HG02759 (cell line): ENCODE measurements at regions not wholly inside any gene's neighbourhood (a gene's known extent, or its start where the extent isn't known, plus 50 kb on each side); places are given as distances from the start of the nearest gene placed in this dataset.

ENCODE experiments used
- ATAC-seq: cut with Tn5 transposase; IDR thresholded peaks from one replicate; pipeline ENCODE4 v1.9.1; 2021; ENCODE audit warnings: mild to moderate bottlenecking, moderate library complexity; ENCODE audit not compliant: unreplicated experiment

DNA sequence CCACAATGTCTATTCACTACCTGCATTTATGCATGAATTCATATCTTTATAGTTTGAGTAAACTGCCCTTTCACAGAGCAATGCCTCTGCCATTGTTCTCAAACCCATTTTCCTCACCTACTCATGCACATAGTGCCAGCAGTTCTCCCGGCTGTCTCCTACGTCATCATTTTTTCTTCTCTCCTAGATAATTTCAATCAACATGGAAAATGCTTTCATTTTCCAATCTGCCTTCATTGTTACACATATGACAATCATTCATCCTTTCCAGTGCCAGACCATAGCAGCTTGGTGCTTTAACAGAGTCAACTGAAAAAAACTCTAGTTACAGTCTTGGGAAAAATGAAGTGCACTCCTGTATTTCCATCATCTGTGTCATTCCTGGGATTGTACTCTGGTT is 514.8 kb upstream of the CTNND2 start:
- no peak for ATAC-seq

DNA sequence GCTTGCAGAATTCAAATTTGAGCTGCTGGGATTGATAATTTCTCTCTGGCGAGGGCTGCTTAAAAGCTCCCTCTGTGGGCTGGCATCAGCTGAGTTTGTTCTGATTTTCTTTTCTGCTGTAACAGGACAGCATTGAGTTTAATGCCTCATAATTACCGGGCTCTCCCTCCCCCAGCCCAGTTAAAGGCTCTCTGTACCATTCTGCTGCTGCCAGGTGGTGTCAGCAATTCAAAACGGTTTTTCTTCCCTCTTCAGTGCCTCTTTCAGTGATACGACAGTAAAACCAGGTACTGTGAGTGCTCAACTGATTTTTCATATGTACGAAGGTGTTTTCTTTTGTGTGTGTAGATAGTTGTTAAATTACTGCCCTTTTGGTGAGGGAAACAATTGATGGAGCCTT is 509.3 kb upstream of the CTNND2 start:
- no peak for ATAC-seq

DNA sequence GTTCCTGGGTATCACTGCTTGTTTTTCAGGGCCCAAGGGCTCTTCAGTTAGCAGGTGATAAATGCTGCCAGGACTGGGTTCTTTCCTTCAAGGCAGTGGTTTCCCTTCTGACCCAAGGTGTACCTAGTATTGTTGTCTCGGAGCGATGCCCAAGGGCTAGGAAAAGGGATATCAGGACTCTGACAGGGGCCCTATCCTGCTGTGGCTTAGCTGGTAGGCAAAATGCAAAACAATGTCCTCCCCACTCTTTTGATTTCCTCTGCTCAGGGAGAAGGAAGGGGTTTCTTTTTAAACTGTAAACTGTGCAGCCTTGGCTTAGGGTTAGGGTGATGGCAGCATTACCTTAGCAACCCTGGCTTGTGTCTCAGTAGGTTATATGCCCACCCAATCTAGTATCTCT is 508.8 kb upstream of the CTNND2 start:
- ATAC-seq, result no peak

DNA sequence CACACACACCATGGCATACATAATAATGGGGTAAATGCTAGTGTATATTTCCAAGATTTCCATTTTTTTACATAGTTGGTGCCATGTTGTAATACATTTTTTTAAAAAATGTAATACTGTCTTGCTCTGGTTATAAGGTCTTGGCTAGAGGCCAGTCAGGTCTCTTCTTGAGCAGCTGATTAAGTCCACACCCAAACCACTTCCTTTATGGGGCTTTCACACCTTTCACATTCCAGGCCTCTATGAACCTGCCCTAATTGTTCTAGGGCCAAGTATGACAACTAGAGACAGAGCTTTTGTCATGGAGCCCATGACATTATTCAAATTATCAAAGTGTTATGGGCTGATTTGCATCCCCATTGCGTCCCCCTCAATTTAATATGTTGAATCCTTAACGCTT is 495.6 kb upstream of the CTNND2 start:
- ATAC-seq, result no peak

DNA sequence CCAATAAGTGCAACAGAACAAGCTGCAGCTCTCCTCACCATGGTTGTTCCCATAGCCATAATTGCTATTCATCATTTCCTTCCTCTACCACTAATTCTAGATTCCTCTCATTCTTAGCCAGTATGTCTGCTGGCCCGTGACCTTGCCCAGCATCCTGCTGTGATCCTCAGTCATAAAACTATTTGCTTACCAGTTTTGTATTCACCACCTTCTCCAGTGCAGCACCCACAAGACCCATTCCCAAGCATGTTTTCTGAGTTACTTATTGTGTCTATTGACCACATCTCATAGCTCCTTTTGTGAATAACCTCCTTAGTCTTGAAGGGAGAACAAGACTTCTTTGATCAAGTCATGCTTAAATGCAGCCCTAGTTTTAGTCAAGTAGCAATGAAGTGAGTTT is 488.0 kb upstream of the CTNND2 start:
- ATAC-seq, result no peak

DNA sequence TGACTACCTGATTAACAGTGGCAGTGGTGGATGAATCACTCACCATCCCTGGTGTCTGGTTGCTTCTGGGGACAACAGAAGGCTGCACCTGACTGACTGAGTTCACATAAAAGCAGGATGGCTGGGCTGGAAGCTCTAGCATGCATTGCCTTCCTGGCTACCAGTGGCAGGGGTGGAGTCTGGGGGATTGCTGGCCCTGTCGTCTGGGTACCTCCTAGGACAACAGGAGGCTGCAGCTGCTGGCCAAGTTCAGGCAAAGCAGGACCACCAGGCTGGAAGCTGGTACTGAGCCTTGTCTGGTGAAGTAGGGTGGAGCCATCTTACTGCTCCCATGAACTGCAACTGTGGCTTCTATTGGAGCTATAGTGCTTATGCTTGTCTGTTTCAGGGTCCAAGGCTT is 480.8 kb upstream of the CTNND2 start:
- ATAC-seq, result no peak

DNA sequence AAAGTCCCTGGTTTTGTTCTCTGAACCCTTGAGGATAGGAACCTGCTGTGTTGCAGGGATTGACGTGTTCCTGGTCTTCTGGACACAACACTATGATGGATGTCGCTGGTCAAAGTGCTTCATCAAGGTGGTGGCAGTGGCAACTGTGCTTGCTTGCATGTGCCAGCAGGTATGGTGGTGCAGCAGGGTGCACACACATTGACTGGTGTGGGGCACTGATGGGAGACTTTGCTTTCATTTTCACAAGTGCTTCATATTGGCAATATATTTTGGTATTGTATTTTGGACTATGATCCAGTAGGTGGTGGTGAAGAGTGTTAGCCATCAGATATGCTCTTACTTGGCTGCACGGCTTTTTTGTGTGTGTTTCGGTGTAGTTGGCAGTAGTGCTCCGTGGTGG is 479.8 kb upstream of the CTNND2 start:
- no peak for ATAC-seq

DNA sequence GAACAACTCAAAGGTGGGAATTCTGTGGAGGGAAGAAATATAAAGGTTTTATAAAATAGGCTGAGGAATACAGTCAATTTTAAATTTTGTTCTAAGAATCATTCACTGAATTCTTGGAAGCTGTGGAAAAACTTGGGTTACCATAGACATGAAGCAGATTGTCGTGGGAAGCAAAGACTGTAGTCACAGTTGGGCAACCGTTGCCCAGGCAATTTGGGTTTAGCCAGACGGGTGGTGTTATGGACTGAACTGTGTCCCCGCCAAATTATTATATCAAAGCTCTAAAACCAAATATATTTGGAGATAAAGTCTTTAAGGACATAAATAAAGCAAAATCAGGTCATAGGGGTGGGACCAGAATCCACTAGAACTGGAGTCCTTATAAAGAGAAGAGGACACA is 463.7 kb upstream of the CTNND2 start:
- no peak for ATAC-seq

DNA sequence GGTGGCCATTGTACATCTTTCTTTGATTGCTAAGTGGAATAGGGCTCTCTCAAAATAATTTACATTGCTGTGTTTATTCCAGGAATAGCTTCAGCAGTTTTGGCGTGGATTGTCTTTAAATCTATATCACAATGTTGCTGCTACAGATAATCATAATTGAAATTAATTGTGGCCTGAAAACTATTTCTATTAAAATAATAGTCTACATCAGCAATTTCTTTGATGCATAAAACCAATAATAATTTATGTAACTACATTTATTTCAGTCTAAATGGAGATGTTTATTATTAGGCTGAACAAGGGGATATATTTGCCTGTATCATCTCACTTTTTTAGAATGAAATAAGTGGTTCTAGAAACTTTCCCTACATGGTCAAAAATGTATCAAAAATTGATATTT is 456.0 kb upstream of the CTNND2 start:
- ATAC-seq, result no peak

DNA sequence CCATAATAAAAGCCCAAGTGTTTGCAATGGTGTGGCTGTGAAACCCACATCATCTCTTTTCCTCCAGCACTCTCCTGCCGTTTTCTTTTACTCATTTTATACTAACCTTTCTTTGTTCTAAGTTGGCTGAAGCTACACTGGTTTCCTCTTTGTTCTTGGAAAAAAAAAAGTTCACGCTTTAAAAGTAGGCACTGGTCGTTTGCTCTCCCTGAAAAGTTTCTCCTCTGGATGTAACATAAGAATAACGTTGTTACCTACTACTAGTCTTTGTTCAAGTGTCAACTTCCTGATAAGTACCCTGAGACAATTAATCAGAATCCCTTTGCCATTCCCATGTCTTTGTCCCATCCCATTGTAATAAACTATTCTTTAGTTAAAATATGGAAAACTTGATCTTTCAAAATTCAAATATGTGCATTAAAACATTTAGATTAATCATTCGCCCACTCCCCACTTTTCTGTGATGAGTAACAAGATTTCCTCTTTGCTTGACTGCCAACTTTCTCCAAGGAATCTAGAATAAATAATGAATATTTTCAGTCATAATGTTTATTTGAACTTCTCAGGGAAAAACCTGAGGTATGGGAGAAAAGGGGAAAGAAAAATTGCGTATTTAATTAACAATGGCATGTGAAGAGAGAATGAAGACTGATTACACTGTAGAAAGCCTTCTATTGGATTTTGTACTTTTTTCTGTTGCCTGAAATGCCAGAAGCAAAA is 454.3 kb upstream of the CTNND2 start:
- ATAC-seq, result no peak

DNA sequence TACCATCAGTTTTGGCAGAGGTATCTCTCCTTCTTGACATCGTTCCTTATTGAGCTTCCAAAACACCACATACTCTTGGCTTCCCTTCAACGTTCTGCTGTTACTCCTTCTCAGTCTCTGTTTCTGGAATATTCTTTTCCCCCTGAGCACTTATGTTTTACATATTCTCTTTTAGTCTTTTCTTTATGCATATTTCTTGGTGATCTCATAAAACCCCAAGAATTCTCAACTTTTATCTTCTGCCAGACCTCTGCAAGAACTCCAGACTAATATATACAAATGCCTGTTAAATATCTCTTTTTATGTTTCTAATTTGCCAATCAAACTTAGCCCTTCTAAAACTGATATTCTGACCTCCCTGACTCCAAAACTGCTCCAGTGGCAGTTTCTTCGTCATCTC is 453.4 kb upstream of the CTNND2 start:
- ATAC-seq, result no peak

DNA sequence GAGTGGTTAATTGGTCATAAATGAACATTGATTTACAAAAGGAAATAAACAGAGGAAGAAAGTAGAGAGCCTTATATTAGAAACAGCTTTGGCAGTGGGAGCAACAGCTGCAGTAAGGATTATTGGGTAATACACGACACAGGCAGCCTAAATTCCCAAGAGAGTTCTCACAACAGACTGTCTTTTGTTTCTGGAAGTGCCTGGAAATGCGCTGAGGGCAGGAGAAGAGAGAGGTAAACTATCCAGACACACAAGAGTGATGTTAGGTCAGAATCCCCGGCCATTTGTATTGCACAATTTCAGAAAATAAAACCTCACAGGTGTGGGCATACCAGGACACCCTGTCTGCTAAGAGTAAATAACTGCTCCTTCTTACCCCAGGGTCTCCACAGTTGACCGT is 450.4 kb upstream of the CTNND2 start:
- ATAC-seq, result no peak

DNA sequence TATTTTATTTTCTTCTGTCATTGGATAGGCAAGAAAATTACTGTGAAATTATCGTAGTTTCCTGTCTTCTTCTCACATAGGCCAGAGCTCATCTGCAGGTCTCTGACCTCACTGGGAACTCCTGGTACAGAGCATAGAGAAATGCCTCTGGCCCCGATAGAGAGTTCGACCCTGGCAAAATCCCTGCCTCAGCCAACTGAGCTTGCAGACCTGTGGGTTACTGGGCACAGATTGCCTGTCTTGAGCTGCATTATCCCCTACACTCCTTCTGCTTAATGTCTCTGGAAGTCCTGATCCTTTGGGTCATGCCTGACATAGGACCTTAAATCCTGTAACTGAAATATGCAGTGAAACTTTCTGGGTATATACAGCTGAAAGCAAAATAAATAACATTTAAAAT is 439.3 kb upstream of the CTNND2 start:
- ATAC-seq, result no peak

DNA sequence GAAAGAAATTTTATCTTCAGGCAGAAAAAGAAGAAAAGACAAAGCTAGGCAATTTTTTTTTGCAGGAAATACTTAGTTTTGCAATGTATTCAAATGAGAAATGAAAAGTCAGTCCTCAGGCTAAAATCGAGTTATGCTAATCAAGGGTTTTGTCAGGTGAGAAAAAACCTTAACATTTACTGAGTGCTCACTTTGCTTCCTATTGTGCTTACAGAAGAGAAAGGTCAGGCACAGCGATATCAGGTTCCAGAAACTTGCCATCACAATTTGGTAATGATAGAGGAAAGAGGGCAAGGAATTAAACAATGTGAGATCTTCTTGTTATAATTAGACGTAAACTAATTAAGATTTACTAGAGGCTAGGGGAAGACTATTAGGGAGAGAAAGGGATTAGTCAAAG is 431.7 kb upstream of the CTNND2 start:
- no peak for ATAC-seq

DNA sequence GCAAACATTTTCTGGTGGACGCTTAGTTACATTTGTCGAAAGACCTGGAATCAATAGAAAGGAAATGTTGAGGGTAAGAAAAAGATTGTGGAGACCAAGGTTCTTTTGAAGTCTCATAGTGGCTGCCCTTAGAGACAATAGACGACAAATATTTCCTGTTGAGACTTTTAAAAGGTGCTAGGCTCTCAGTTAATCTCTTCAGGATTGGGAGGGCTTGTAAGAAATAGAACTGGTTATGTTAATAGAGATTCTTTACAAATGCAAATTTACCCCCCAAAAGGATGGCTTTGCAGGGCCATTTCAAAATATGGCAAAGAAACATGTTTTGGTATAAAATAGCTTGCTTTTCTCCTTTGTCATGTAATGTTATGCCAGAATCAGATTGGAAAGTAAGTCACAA is 428.2 kb upstream of the CTNND2 start:
- ATAC-seq, result no peak

DNA sequence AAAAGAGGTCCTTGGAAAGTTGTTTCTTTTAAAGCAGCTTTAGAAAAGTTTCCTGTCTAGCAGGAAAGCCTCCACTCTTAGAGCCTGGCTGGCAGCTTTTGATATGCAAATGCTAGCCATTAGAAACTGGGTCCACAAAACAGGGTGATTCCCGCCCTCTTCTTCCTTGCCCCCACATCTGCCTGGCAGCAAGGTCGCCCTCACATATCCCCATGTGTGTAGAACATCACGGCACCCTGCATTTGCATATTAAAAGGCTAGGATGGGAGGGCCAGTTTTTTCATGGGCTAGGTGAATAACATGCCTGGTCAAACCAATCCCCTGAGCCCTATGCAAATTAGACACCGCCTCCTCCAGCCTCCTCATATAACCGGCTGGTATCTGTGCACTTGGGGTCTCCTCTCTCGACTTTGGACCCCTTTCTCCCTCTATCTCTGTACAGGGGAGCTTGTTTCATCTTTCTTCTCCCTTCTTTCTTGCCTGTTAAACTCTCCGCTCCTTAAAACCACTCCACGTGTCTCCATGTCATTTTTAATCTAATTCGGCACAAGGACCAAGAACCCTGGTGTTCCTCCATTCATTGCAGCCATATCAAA is 426.8 kb upstream of the CTNND2 start:
- no peak for ATAC-seq

DNA sequence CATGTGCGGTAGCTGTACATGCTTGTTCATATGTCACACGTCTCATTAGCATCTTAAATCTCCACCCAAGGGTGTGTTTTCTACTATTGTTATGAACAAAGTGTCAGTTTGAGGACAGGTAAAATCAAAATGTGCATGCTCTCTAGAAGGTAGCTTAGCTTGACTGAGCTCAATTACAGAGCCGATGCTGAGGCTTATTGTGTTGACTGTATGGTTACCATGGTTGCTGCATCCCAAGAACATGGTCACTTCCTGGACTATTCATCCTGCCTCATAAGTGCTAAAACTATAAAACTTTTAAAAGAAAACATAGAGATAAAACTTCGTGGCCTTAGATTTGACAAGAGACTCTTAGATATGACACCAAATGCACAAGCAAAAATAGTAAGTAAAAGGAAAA is 426.1 kb upstream of the CTNND2 start:
- no peak for ATAC-seq

DNA sequence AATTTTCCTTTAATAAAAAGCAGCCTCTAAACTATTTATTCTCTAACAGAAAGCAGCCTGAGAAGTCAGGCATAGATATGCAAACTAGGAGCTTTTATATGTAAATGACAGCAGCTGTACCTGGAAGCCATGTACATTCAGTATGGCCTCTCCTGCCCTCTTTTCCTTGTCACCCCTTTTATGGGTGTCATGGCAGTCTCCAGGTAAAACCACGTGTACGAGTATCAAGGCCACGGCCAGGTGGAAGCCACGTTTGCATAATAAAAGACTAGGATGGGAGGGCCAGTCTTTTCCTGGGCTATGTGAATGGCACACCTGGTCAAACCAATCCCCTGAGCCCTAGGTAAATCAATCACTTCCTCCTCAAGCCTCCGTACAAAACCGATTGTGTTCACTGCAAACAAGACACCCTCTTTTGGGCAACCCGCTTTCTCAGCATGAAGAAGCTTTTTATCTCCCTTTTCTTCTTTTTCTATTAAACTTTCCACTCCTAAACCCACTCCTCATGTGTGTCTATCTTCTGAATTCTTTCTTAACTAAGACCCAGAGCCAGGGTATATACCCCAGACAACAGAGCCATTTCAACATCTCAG is 419.5 kb upstream of the CTNND2 start:
- ATAC-seq, result no peak

DNA sequence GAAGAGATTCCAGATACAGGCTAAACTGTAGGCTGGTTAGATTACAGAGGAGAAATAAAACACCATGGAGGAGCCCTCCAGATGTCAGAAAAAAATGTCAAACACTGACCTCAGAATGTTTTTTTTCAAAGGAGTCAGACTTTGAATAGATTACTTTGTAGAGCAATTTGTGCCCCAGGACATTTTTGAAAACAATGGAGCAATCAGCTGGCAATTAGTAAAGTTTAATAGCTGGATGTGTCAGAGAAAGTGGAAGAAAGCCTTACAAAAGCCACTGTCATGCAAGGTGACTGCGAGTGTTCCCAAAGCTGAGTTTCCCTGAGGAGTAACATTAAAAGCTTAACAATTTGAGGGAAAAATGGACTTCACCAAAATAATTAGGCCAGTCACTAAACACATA is 417.8 kb upstream of the CTNND2 start:
- ATAC-seq, result no peak

DNA sequence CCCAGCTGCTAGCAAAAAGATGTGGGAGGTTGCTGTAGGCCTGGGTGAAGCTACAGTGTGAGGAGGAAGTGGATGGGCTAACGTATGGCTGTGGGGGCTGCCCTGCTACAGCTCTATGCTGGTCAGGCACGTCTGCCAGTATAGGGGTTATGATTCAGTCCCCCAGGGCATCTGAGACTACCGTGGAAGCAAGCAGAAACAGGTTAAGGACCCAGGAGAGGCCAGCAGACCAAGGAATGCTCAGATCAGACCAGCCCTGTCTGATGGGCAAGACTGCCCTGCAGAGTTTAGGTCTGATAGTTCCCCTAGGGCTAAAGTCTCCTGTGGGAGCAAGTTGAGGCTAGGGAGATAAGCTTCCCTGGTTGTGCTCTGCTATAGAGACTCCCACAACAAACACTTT is 416.1 kb upstream of the CTNND2 start:
- ATAC-seq, result no peak

DNA sequence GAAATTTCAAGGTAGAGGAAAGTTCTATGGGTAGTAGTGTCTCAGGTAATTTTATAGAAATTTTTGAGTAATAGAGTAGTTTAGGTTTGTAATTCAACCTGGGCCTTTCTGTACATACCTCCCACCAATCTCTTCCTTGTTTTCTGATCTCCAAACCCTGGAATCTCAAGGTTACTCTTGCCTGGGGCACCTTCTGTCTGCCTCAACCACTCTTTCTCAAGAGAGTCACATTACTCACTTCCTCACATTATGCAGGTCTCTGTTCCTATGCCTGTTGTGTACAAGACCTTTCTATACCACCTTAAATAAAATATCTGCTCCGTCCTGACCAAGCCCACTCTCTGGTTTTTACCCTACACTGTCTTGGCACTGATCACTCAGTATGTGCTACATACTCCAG is 412.6 kb upstream of the CTNND2 start:
- no peak for ATAC-seq

DNA sequence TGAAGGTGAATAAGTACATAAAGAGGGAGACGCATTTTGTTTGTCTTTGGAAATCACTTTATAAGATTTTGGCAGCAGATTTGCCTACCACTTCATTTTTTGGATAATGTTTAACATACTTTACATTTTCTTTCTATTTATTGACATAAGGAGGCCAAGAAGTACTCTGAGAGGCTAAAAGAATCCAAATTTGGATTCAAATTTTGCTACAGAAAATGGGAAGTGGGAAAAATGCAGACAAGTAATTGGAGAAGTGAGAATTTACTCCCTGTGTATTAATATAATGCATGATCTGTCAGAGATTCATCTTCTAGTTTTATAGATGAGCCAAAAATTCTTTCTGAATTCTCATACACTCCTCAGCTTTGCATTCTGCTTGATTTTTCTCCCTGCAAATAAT is 411.2 kb upstream of the CTNND2 start:
- no peak for ATAC-seq

DNA sequence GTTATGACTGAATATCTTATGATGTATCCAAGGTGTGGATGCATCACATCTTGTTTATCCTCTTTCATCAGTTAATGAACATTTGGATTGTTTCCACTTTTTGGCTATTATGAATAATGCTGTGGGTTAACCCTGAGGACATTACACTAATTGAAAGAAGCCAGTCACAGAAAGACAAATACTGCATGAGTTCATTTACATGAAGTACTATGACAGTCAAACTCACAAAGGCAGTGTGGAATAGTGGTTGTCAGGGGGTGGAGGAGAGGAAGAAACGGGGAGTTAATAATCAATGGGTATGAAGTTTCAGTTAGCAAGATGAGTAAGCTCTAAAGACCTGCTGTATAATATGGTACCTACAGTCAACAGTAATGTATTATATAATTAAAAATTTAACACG is 409.4 kb upstream of the CTNND2 start:
- ATAC-seq, result peak; percentile 93
